Activated naive CD4-positive, alpha-beta T cell treated with anti-CD3 and anti-CD28 coated beads, Interleukin-2, amount 50 U/mL, for 24 hours (primary cell): ENCODE measurements at regions not wholly inside any gene's neighbourhood (a gene's known extent, or its start where the extent isn't known, plus 50 kb on each side); places are given as distances from the start of the nearest gene placed in this dataset.
"Not testable (repeated sequence)": the region's sequence is repeated elsewhere in the genome, so short reads cannot be mapped to it uniquely, and the experiment has no call there.

Experiments
- H3K27ac Mint-ChIP-seq: one replicate; pipeline ENCODE4 v1.8.0; 2021; ENCODE audit warnings: mild to moderate bottlenecking, mixed read lengths
- H3K27me3 Mint-ChIP-seq: one replicate; pipeline ENCODE4 v1.8.0; 2021; ENCODE audit warnings: mixed read lengths
- H3K36me3 Mint-ChIP-seq: one replicate; pipeline ENCODE4 v1.8.0; 2021; ENCODE audit warnings: mixed read lengths
- H3K4me1 Mint-ChIP-seq: one replicate; pipeline ENCODE4 v1.8.0; 2021; ENCODE audit warnings: mixed read lengths
- H3K4me3 Mint-ChIP-seq: one replicate; pipeline ENCODE4 v1.8.0; 2021; ENCODE audit warnings: mild to moderate bottlenecking, mixed read lengths
- H3K9me3 Mint-ChIP-seq: one replicate; pipeline ENCODE4 v1.8.0; 2021; ENCODE audit warnings: mixed read lengths

- H3K9me3 Mint-ChIP-seq = peaks cover 16% of the 10 kb centered on the region
- H3K27me3 Mint-ChIP-seq = peaks cover 7% of the 10 kb centered on the region
- H3K36me3 Mint-ChIP-seq = no peaks in the 10 kb centered on the region
- H3K4me1 Mint-ChIP-seq = no peaks in the 10 kb centered on the region
- H3K4me3 Mint-ChIP-seq = no peak overlapping the region
- no peak overlapping the region for H3K27ac Mint-ChIP-seq
Observed at GRCh38 chr15:39014682-39015081, 450.1 kb upstream of the RASGRP1 start.

GRCh38 chr15:39016706-39017105 is 452.1 kb upstream of the RASGRP1 start:
- Mint-ChIP-seq H3K36me3 (no peaks in the 10 kb centered on the region), H3K4me3 (no peak overlapping the region), H3K9me3 (no peaks in the 10 kb centered on the region), H3K27ac (no peak overlapping the region), H3K4me1 (no peaks in the 10 kb centered on the region), H3K27me3 (peaks cover 7% of the 10 kb centered on the region)

DNA sequence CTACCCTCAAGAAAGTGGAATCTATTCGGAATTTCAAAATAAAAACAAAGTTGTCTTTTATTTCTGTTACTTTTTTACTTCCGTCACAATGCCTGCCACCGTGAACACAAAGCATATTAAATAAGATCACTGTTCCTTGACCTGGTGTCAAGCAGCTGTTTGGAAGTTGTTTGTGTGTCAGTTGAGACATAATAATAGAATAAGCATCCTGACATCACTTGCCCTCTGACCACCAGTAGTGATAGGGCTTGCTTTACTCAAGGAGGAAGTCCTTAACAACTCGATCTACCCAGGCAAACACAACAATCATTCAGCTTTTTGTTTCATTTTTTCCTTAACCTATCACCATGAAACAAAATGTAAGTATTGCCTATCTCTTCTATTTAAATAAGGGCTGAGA is 454.4 kb upstream of the RASGRP1 start:
- H3K27ac Mint-ChIP-seq = no peak overlapping the region
- peaks cover 9% of the 10 kb centered on the region for H3K27me3 Mint-ChIP-seq
- no peaks in the 10 kb centered on the region for H3K9me3 Mint-ChIP-seq
- H3K4me3 Mint-ChIP-seq = no peak overlapping the region
- no peaks in the 10 kb centered on the region for H3K36me3 Mint-ChIP-seq
- H3K4me1 Mint-ChIP-seq = no peaks in the 10 kb centered on the region

GRCh38 chr15:39021341-39021740 is 456.7 kb upstream of the RASGRP1 start:
- H3K27ac Mint-ChIP-seq = no peak overlapping the region
- no peaks in the 10 kb centered on the region for H3K36me3 Mint-ChIP-seq
- no peak overlapping the region for H3K4me3 Mint-ChIP-seq
- no peaks in the 10 kb centered on the region for H3K9me3 Mint-ChIP-seq
- no peaks in the 10 kb centered on the region for H3K4me1 Mint-ChIP-seq
- H3K27me3 Mint-ChIP-seq = peaks cover 9% of the 10 kb centered on the region

DNA sequence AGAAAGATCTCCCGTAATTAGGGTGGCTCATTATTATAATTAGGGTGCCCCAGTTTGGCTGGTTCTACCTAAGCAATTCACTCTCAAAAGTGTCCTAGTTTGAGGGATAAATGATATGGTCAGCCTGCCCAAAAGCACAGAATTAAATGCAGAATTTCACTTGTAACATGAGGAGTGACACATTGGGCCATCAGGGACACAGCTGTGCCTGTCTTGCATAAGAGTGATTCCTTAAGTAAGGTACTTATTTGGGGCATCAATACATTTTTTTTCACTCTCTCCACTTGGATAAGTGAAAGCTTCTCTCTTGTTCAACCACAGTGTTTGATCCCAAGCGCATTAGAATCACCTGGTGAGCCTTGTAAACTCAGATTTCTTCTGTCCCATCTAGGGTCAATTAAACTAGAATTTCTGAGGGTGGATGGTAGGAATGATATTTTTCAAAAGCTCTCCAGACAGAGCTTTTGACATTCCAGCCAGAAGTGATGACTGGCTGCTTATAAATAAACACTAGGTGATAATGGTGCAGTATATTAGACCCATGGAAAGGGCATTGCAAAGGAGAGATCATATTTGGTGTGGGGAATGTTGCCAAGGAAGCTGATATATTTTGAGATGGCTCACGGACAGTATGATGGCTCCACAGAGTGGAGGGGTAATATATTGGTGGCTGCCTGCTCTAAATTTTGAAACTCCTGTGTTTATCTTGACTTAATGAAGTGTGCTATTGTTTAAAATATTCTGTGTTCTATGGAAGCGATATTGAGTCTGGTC is 458.1 kb upstream of the RASGRP1 start:
- H3K9me3 Mint-ChIP-seq = no peaks in the 10 kb centered on the region
- peaks cover 8% of the 10 kb centered on the region for H3K27me3 Mint-ChIP-seq
- no peaks in the 10 kb centered on the region for H3K4me1 Mint-ChIP-seq

GRCh38 chr15:39025321-39025720 is 460.7 kb upstream of the RASGRP1 start:
- no peak overlapping the region for H3K4me3 Mint-ChIP-seq

More for the DNA sequence above, 458.1 kb upstream of the RASGRP1 start:
- H3K36me3 Mint-ChIP-seq = no peaks in the 10 kb centered on the region
- no peak overlapping the region for H3K4me3 Mint-ChIP-seq
- H3K27ac Mint-ChIP-seq = no peak overlapping the region

GRCh38 chr15:39025881-39026280 is 461.3 kb upstream of the RASGRP1 start:
- no peaks in the 10 kb centered on the region for H3K36me3 Mint-ChIP-seq
- H3K27me3 Mint-ChIP-seq = peaks cover 3% of the 10 kb centered on the region
- no peak overlapping the region for H3K4me3 Mint-ChIP-seq
- H3K4me1 Mint-ChIP-seq = no peaks in the 10 kb centered on the region
- H3K27ac Mint-ChIP-seq = no peak overlapping the region
- H3K9me3 Mint-ChIP-seq = no peaks in the 10 kb centered on the region

More at GRCh38 chr15:39025321-39025720, 460.7 kb upstream of the RASGRP1 start:
- H3K36me3 Mint-ChIP-seq = no peaks in the 10 kb centered on the region
- peaks cover 3% of the 10 kb centered on the region for H3K27me3 Mint-ChIP-seq
- no peaks in the 10 kb centered on the region for H3K9me3 Mint-ChIP-seq
- H3K4me1 Mint-ChIP-seq = no peaks in the 10 kb centered on the region
- H3K27ac Mint-ChIP-seq = no peak overlapping the region

DNA sequence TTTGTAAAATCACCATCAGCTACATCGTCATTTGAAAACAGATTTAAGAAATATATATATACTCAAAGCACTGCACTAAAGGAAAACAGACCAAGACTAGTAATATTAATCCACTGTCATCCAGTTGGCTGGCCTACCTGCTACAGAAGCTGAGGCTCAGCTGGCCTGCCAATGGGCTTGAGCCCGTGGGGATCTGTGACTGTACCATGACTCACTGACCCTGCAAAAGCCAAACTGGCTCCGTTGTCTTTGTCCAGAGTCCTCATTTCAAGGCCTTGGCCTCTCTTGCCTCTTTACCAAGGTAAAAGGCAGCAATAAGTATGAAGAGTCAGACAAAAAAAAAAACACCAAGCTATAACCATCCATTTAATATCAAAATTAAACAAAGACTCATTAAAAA is 463.5 kb upstream of the RASGRP1 start:
- H3K9me3 Mint-ChIP-seq = no peaks in the 10 kb centered on the region
- H3K4me1 Mint-ChIP-seq = no peaks in the 10 kb centered on the region
- H3K27ac Mint-ChIP-seq = no peak overlapping the region
- H3K27me3 Mint-ChIP-seq = peaks cover 6% of the 10 kb centered on the region
- H3K36me3 Mint-ChIP-seq = no peaks in the 10 kb centered on the region
- no peak overlapping the region for H3K4me3 Mint-ChIP-seq

DNA sequence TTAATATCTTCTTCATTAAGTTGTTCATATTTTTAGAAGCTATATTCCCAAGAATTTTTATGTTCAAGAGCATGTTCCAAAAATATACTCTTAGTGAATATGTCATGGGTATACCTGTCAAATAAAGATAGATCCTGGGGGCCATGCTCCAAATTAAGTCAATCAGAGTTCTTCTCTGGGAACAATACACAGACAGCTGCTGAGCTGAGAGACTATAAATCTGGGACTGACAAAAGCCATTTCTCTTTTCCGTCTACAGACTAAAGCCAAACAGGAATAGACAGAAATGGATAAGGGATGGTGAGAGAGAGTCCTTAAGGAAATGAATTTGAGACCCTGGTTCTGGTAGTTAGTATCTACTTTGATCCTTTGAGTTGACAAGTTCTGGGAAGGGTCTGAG is 465.1 kb upstream of the RASGRP1 start:
- no peaks in the 10 kb centered on the region for H3K9me3 Mint-ChIP-seq
- no peaks in the 10 kb centered on the region for H3K4me1 Mint-ChIP-seq
- peaks cover 7% of the 10 kb centered on the region for H3K27me3 Mint-ChIP-seq
- H3K4me3 Mint-ChIP-seq = no peak overlapping the region
- no peak overlapping the region for H3K27ac Mint-ChIP-seq
- H3K36me3 Mint-ChIP-seq = no peaks in the 10 kb centered on the region

GRCh38 chr15:39030291-39031070 is 465.9 kb upstream of the RASGRP1 start:
- peaks cover 7% of the 10 kb centered on the region for H3K27me3 Mint-ChIP-seq
- no peak overlapping the region for H3K27ac Mint-ChIP-seq
- no peaks in the 10 kb centered on the region for H3K36me3 Mint-ChIP-seq
- H3K9me3 Mint-ChIP-seq = no peaks in the 10 kb centered on the region
- H3K4me3 Mint-ChIP-seq = no peak overlapping the region
- H3K4me1 Mint-ChIP-seq = no peaks in the 10 kb centered on the region

- Mint-ChIP-seq H3K4me1 (no peaks in the 10 kb centered on the region), H3K9me3 (no peaks in the 10 kb centered on the region), H3K27ac (no peak overlapping the region), H3K4me3 (no peak overlapping the region), H3K27me3 (peaks cover 7% of the 10 kb centered on the region), H3K36me3 (no peaks in the 10 kb centered on the region)
Observed at GRCh38 chr15:39031596-39031995, 467.0 kb upstream of the RASGRP1 start.

GRCh38 chr15:39034816-39035215 is 470.2 kb upstream of the RASGRP1 start:
- H3K36me3 Mint-ChIP-seq = no peaks in the 10 kb centered on the region
- peaks cover 5% of the 10 kb centered on the region for H3K27me3 Mint-ChIP-seq
- no peaks in the 10 kb centered on the region for H3K9me3 Mint-ChIP-seq
- H3K27ac Mint-ChIP-seq = no peak overlapping the region
- H3K4me1 Mint-ChIP-seq = no peaks in the 10 kb centered on the region
- no peak overlapping the region for H3K4me3 Mint-ChIP-seq

GRCh38 chr15:39037611-39038010 is 473.0 kb upstream of the RASGRP1 start:
- peaks cover 12% of the 10 kb centered on the region for H3K27me3 Mint-ChIP-seq
- H3K4me1 Mint-ChIP-seq, H3K4me3 Mint-ChIP-seq: not testable (repeated sequence)

DNA sequence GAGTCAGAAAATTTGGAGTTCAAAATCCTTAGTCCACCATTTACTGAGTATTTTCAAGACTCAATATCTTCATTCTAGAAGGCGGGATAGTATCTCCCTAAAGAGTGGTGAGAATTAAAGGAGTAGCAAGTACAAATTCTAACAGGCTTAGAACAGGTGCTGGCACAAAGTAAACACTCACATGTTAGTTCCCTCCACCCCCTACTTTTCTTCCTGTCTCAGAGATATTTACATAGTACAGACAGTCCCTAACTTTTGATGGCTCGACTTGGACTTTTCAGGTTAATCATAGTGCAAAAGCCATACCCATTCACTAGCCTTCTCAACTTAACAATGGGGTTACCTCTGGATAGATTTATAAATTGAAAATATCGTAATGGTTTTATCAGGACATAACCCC is 476.2 kb upstream of the RASGRP1 start:
- Mint-ChIP-seq H3K4me3 (no peak overlapping the region), H3K27ac (no peak overlapping the region), H3K36me3 (no peaks in the 10 kb centered on the region), H3K27me3 (peaks cover 13% of the 10 kb centered on the region), H3K9me3 (no peaks in the 10 kb centered on the region), H3K4me1 (no peaks in the 10 kb centered on the region)

More at GRCh38 chr15:39037611-39038010, 473.0 kb upstream of the RASGRP1 start:
- not testable (repeated sequence) for H3K9me3 Mint-ChIP-seq, H3K36me3 Mint-ChIP-seq, H3K27ac Mint-ChIP-seq

DNA sequence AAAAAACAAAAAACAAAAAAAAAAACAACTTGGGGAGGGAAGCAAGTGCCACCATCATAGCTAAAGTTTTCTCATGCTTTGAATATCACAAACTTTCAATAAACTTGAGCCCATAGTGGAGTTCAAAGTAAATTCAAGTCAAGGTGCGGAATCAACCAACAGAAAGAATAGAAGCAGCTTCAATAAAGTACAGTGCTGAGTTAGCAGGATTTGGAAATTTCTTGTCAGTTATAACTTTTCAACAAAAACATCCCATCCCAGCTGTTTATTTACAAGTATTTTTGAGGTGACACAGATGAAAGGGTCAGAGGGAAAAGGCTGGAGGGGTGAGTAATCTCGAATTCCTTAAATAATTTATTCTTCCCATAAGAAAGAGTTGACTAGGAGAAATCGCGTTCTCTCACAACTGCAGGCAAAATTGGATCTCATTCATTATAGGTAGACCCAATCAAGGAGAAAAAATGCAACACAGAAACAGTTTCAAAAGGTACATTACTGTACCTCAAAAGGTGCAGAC is 477.4 kb upstream of the RASGRP1 start:
- no peak overlapping the region for H3K4me3 Mint-ChIP-seq

More for the DNA sequence above, 477.4 kb upstream of the RASGRP1 start:
- Mint-ChIP-seq H3K9me3 (no peaks in the 10 kb centered on the region), H3K27me3 (peaks cover 13% of the 10 kb centered on the region), H3K36me3 (no peaks in the 10 kb centered on the region), H3K4me1 (no peaks in the 10 kb centered on the region), H3K27ac (no peak overlapping the region)
